ENCODE measurements at regions not wholly inside any gene's neighbourhood (a gene's known extent, or its start where the extent isn't known, plus 50 kb on each side); places are given as distances from the start of the nearest gene placed in this dataset.

DNA sequence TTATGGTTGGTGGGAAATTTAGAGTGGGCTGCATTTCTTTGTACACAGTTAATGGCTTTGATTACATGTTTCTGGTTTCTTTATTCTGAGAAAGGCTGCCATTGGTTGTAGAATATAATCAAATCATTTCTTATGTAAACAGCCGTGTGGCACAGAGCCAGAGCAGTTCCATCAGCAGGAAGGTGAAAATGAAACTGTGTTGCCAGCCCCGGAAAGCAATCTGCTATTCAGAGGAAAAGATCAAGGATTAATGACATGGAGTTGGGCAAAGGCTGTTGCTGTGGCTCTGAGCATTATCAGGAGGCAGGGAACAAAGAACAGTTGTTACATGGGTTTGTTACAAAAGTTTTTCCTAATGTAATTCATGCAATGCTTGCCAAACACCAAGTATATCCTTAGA, 74.2 kb upstream of the ZNF716 start:
- Mint-ChIP-seq H3K36me3 (ENCODE audit: insufficient read depth, unreplicated experiment) (peaks cover 4% of the 10 kb centered on the region), H3K4me1 (ENCODE audit: insufficient read depth, unreplicated experiment) (no peaks in the 10 kb centered on the region), H3K4me3 (ENCODE audit: unreplicated experiment) (no peak overlapping the region), H3K27me3 (ENCODE audit: insufficient read depth, unreplicated experiment) (no peaks in the 10 kb centered on the region), H3K27ac (ENCODE audit: low read depth, unreplicated experiment) (no peak overlapping the region), H3K9me3 (ENCODE audit: unreplicated experiment) (peaks cover 44% of the 10 kb centered on the region)
- CTCF ChIA-PET = no interaction called here
- BruUV-seq (replicated peaks) = no TSS peak
- intact Hi-C loops (cut with micrococcal nuclease) = no loop called here
- no peak for DNase-seq (ENCODE audit: unreplicated experiment)
- POLR2A ChIA-PET = no interaction called here
- TF ChIP-seq, protein P1, sequence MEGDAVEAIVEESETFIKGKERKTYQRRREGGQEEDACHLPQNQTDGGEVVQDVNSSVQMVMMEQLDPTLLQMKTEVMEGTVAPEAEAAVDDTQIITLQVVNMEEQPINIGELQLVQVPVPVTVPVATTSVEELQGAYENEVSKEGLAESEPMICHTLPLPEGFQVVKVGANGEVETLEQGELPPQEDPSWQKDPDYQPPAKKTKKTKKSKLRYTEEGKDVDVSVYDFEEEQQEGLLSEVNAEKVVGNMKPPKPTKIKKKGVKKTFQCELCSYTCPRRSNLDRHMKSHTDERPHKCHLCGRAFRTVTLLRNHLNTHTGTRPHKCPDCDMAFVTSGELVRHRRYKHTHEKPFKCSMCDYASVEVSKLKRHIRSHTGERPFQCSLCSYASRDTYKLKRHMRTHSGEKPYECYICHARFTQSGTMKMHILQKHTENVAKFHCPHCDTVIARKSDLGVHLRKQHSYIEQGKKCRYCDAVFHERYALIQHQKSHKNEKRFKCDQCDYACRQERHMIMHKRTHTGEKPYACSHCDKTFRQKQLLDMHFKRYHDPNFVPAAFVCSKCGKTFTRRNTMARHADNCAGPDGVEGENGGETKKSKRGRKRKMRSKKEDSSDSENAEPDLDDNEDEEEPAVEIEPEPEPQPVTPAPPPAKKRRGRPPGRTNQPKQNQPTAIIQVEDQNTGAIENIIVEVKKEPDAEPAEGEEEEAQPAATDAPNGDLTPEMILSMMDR (IDR thresholded peaks at IDR 0.05; ENCODE audit: unreplicated experiment) = no peak

DNA sequence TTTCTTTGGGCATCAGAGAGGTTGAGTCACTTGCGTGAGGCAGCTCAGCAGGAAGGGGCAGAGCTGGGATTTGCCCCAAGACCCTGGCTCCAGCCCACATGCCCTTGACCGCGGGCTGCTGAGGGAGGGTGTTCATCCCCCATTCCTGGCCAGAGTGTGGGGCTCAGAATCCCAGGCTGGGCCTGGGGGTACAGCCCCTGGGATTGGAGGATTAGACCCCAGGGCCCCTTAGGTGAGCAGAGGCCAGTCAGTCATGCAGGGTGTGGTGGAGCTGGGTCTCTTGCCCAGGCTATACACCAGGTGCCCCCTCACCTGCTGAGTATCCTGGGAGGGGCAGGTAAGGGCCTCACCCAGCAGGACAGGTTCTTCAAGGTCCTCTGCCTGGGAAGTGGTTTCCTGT, 68.4 kb upstream of the ZNF716 start:
- intact Hi-C loops (cut with micrococcal nuclease) = no loop called here
- no TSS peak for BruUV-seq (replicated peaks)
- Mint-ChIP-seq H3K27ac (ENCODE audit: low read depth, unreplicated experiment) (no peak overlapping the region), H3K36me3 (ENCODE audit: insufficient read depth, unreplicated experiment) (peaks cover 4% of the 10 kb centered on the region), H3K9me3 (ENCODE audit: unreplicated experiment) (peaks cover 47% of the 10 kb centered on the region), H3K4me3 (ENCODE audit: unreplicated experiment) (no peak overlapping the region), H3K27me3 (ENCODE audit: insufficient read depth, unreplicated experiment) (no peaks in the 10 kb centered on the region), H3K4me1 (ENCODE audit: insufficient read depth, unreplicated experiment) (no peaks in the 10 kb centered on the region)
- POLR2A ChIA-PET = no interaction called here
- CTCF ChIA-PET = no interaction called here
- TF ChIP-seq, protein P1 (IDR thresholded peaks at IDR 0.05; ENCODE audit: unreplicated experiment) = no peak
- DNase-seq (ENCODE audit: unreplicated experiment) = no peak

DNA sequence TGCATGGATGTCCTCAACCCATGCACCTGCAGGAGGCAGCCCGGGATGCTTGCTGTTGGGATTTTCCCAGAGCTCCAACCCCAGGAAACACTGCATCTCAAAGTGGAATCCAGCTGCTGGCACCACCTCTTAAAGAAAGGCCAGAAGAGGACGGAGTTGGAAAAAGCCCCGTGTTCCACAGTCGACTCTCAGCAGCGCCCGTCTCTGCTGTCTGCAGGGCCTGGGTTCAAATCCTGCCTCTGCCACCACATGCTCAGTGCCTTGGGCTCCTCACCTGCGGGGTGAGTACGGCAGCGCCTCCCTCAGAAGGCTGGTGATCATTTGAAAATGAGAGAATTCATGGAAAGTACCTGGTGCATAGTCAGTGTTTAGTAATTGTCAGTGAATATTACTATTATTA, 65.6 kb upstream of the ZNF716 start:
- no peaks in the 10 kb centered on the region for H3K4me1 Mint-ChIP-seq (ENCODE audit: insufficient read depth, unreplicated experiment)
- no peak overlapping the region for H3K4me3 Mint-ChIP-seq (ENCODE audit: unreplicated experiment)
- ChIA-PET POLR2A (no interaction called here), CTCF (no interaction called here)
- H3K27ac Mint-ChIP-seq (ENCODE audit: low read depth, unreplicated experiment) = no peak overlapping the region
- TF ChIP-seq, protein P1 (IDR thresholded peaks at IDR 0.05; ENCODE audit: unreplicated experiment) = no peak
- peaks cover 55% of the 10 kb centered on the region for H3K9me3 Mint-ChIP-seq (ENCODE audit: unreplicated experiment)
- no TSS peak for BruUV-seq (replicated peaks)
- intact Hi-C loops (cut with micrococcal nuclease) = no loop called here
- no peaks in the 10 kb centered on the region for H3K27me3 Mint-ChIP-seq (ENCODE audit: insufficient read depth, unreplicated experiment)
- H3K36me3 Mint-ChIP-seq (ENCODE audit: insufficient read depth, unreplicated experiment) = no peaks in the 10 kb centered on the region
- DNase-seq (ENCODE audit: unreplicated experiment) = no peak

DNA sequence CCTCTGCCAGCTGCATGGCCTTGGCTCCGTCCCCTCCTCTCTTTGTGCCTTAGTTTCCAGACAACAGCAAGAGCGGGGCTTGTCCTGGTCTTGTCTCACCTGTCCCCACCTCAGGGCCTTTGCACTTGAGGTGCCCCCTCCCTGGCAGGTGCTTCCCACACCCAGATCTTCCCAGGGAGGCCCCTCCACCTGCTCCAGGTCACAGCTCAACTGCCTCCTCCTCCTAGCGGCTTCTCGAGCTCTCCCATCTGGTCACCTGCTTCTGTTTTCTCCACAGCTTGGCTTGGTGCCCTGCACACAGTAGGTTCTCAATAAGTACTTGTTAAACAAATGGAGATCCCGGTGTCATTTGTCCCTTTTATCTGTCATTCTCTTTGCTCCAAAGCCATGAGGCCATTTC, 64.3 kb upstream of the ZNF716 start:
- intact Hi-C loops (cut with micrococcal nuclease) = no loop called here
- Mint-ChIP-seq H3K4me3 (ENCODE audit: unreplicated experiment) (no peak overlapping the region), H3K4me1 (ENCODE audit: insufficient read depth, unreplicated experiment) (no peaks in the 10 kb centered on the region), H3K9me3 (ENCODE audit: unreplicated experiment) (peaks cover 55% of the 10 kb centered on the region), H3K27ac (ENCODE audit: low read depth, unreplicated experiment) (no peak overlapping the region), H3K27me3 (ENCODE audit: insufficient read depth, unreplicated experiment) (no peaks in the 10 kb centered on the region), H3K36me3 (ENCODE audit: insufficient read depth, unreplicated experiment) (no peaks in the 10 kb centered on the region)
- TF ChIP-seq, protein P1 (IDR thresholded peaks at IDR 0.05; ENCODE audit: unreplicated experiment) = no peak
- DNase-seq (ENCODE audit: unreplicated experiment) = no peak
- POLR2A ChIA-PET = no interaction called here
- CTCF ChIA-PET = interaction anchor here (0.6 kb wide), 1 partner anchor 11 kb away, joined by 3 read pairs; no protein-coding TSS in a partner anchor
- no TSS peak for BruUV-seq (replicated peaks)
